SHP77 treated with DMSO at 0.1 percent for 48 hours (cell line): ENCODE measurements at regions not wholly inside any gene's neighbourhood (a gene's known extent, or its start where the extent isn't known, plus 50 kb on each side); places are given as distances from the start of the nearest gene placed in this dataset.
"Not testable (repeated sequence)": the region's sequence is repeated elsewhere in the genome, so short reads cannot be mapped to it uniquely, and the experiment has no call there.

ENCODE experiments used
- DNase-seq: peaks from one replicate; lab custom pipeline; 2025; lab: John Stamatoyannopoulos, UW

DNA sequence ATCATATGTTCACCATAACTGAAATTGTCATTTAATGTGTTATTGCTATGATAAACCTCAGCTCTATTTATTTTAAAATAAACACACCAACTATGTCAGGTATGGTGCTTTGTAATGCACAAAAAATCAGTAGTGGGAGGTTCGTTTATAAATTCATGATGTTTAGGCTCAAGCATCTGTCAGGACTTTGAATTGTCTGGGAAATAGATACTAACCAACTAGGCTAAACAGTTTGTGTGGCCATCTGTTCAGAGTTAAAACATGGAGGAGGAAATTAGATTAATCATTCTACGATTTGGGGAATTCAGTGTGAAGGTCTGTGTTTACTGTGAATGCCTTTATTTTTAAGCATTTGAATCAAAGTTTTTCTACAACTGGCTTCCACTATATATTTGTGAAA lies 212.6 kb upstream of the FZD8 start:
- no peak for DNase-seq

DNA sequence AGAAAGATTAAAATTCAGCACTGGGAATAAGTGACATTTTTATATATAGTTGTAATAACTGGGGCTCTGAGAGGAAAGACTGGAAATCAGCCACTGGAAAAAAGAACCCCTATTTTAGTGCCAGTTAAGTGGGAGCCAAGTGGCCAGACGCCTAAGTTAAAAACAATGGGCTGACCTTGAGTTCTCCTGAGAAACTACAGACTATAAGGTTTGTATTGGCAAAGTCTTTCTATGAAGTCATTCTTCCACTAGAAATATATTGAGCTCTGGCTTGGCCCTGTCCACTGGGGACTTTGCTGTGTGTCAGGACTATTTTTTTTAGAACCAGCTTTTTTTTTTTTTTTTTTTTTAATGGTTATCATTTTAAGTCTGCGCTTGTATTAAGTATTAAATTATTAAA lies 210.6 kb upstream of the FZD8 start:
- no peak for DNase-seq

DNA sequence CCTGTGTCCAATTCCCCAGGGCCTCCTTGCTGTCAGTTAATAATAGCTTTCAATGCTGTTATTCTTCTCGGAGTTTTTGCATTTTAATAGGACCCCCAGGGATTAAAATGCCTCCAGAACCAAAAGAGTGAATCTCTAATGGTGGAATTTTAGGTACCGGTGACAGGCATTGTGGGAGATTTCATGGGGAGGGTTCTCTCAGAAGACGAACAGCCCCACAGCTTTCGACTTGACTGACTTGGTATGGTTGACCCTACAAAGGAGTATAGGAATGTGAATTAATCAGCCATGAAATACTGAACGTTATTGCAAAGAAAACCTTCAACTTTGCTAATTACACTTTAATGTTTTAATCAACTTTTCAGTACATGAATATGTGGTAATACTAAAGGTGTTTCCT lies 206.3 kb upstream of the FZD8 start:
- DNase-seq: no peak

DNA sequence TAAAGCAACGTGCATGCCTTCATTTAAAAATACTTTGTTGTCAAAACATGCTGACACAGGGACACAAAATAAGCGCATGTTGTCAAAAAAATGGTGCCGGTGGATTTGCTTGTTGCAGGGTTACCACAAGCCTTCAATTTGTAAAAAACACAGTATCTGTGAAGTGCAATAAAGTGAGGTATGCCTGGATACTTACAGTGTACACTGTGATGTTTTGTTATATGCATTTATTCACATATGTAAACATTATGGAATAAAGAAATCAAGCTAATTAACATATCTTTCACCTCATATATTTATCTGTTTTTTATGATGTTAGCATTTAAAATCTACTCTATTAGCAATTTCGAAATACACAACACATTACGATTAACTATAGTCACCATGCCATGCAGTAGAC lies 202.6 kb upstream of the FZD8 start:
- no peak for DNase-seq

DNA sequence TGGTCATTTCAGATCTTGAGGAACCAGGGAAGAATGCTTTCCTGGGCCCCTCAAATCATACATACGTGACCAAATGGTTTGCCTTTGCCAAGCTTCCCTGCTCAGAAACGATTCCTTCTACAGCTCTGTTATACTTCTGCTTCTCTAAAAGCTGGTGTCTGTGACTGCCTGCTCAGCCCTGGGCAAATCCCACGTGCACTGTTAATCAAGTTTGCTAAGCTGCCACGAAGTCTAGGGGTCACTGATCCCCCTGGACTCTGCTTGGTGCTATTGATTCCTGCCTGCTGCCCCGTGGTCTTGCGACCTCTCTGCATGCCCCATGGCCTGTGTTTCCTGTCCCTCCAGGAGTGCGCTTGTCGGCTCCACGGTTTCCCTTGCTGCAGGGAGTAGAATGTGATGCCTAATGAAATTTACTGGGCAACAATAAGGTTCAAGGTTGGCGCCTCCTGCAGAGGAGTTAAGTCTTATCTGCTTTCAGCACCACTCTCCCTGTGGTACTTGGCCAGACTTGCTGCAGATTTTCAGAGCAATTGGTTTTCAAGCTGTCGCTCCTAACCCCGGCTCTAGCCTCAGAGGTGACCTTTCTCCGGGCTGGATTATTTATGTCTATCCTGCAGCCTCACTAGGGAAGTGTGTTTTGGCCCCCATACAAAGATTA lies 201.6 kb upstream of the FZD8 start:
- DNase-seq: no peak

DNA sequence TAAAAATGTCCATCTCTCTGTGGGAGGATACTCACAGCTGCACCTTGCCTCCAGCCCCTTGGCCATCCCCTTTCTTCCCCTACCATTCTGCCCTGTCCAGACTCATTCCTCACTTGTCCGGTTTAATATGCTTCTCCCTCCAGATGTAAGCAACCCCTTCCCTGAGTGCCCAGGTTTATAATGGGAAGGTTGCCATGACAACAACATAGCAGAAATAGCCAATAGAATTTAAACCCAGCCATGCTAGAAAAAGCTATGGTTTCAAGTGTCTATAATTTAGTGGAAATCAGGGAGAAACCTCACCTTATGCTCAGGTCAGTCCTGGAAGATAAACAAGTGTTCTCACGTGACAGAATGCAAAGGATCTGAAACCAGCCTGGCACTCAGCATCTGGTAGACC lies 196.0 kb upstream of the FZD8 start:
- DNase-seq: no peak

DNA sequence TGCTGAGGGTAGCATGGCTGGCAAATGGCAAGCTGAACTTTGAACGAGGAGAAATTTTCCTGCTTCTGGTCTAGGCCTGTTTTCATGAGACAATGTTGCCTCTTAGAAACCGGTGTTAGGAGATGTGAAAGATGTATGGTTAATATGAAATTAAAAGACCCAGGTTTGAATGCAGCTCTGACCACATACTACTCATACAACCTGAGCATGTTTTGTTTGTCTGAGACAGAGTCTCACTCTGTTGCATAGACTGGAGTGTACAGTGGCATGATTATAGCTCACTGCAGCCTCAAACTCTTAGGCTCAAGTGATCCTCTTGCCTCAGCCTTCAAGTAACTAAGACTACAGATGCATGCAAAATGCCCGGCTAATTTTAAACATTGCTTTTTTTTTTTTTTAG lies 193.4 kb upstream of the FZD8 start:
- no peak for DNase-seq

DNA sequence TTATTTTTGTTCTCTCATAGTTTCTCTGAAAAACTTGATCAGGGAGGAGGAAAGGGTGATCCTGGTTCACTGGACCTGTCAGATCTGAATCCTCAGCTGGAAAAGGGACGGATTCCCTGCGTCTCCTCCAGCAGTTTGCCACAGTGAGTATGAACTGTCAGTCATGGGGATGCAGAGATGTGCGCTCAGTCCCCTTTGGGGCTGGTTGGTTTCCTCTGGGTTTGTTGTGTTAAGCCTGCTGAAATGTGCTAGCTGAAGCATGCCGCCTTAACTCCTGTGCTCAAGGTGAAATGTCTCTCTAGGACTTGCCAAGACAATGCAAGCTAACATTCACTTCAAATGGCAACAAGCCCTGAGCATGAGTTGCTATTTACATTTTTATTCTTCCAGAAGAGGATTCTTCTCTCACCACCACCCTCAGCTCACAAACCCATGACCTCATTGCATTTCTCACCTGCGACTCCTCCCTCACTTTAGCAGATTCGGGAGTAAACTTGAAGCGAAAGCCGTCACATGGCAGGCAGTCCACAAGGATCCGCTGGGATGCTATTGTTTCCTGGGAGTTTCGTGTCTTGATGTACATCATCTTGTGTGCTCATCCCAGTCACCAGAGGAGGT lies 192.9 kb upstream of the FZD8 start:
- DNase-seq: no peak

DNA sequence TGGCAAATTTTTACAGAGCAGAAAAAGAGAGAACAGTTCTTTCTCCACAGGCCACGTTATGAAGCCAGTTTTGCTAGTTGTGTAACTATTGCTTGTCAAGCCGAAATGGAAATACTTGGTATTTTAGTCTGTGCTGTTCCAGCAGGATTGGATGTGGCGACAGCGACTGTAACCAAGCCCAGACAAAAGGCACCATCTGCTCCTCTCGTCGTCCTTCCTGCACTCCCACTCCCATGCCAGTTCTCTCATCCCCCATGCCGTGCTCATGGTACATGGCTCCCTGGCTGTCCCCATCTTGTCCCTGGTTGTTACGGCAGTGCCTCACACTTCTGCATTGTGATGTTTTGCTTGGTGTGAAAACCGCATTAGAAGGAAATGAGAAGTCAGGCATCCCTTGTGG lies 185.7 kb upstream of the FZD8 start:
- DNase-seq: no peak

DNA sequence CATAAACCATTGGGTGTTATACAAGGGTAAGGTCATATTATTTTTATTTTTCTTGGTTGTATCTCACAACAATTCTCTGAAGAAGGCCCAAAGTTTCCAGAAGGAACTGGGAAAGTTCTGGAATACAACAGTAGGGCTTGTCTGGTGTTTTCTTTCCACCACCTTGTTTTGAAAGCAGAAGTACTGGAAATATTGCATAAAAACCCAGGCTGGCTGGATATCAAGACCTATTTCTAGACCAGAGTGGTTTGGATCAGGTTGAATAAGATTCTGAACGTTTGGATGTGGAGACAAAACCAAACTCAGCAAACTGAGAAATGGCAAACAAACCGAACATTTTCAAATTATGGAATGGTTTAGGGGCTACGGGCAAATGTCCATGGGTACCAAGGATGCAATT lies 182.6 kb upstream of the FZD8 start:
- DNase-seq: no peak

DNA sequence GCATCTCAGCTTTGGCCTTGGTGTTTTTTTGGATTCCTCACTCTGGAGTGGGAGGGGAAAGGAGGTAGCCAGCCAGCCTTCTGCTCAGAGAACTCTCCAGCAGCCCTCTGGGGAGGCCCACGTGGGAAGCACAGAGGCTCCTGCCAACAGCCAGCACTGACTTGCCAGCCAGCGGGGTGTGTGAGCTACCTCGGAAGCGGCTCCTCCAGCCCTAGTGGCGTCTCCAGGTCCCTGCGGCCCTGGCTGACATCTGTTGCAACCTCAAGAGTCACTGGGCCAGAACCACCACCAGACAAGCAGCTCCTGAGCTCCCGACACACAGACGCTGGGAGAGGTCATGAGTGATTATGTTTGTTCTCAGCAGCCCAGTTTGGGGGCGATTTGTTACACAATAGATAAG lies 180.2 kb upstream of the FZD8 start:
- no peak for DNase-seq

DNA sequence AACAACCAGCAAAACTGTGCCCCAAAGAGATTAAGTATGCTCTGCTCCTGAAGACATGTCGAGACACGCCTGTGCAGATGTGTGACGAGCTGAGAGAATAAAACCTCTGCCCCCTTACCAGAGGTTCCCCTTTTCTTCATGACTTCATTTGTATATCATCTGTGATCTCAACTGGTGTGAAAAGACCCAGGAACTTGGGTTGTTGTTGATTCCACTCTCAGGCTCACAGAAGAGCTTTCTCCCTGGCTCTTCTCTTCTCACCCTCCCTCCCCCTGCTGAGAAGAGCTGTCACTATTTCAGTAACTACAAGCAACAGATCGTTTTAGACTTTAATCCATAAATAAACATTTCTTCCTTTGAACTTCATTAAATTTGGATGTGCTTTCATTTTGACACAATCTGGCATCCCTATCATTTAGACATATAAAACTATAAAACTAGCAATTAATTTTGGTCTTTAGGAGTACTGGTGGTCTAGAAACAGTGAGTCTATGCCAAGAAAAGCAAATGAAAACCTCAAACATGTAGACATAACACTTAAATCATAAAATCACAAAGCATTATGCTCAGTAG lies 179.3 kb upstream of the FZD8 start:
- DNase-seq: no peak

DNA sequence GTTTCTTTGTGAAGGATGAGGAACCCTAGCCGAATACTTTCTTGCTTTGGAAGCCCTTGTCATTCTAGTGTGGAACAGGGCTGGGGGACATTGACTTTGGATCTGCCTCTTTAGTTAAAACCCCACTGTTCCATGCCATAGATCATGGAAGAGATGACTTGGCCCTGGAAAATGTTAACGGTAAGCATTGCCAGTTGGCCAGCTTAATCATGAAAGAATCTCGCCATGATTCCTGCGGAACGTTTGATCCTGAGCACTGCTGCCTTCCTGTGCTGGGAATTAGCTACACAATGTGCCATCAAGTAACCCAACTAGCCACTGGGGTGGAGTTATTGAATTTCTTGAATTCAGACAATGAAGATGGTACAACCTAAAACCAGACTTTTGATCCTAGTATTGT lies 177.6 kb upstream of the FZD8 start:
- DNase-seq: no peak

DNA sequence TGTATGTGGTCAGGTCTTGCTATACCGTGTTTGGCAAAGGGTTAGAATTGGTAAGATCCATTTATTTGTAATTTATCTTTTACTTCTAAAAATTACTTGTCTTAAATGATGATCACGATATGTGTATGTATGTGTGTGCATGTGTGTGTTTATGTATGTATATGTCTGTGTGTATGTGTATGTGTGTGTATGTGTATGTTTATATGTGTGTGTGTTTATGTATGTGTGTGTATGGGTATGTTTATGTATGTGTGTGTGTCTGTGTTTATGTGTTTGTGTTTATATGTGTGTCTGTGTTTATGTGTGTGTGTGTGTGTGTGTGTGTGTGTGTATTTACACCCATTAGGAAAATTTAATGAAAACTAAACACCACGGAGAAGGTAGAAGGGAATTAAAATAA lies 176.9 kb upstream of the FZD8 start:
- DNase-seq: no peak

DNA sequence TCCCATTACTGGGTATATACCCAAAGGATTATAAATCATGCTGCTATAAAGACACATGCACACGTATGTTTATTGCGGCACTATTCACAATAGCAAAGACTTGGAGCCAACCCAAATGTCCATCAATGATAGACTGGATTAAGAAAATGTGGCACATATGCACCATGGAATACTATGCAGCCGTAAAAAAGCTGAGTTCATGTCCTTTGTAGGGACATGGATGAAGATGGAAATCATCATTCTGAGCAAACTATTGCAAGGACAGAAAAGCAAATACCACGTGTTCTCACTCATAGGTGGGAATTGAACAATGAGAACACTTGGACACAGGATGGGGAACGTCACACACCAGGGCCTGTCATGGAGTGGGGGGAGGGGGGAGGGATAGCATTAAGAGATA lies 175.0 kb upstream of the FZD8 start:
- DNase-seq: not testable (repeated sequence)

DNA sequence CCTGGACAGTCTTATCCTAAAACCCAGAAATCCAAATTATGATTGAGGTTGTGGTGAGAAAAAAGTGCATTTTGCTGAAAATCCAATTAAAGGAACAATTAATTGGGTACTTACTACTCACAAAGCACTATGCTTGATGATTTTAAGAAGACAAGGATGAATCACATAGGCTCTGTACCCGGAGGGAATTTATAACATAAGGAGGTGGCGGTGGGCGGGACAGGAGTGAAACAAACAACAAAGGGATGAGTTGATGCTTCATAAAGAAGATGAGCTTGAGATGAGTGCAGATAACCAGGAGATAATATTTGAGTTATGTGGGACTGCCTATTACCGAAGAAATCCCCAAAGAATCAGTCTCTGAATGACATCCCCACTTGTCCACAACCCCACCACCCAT lies 171.1 kb upstream of the FZD8 start:
- DNase-seq: no peak

DNA sequence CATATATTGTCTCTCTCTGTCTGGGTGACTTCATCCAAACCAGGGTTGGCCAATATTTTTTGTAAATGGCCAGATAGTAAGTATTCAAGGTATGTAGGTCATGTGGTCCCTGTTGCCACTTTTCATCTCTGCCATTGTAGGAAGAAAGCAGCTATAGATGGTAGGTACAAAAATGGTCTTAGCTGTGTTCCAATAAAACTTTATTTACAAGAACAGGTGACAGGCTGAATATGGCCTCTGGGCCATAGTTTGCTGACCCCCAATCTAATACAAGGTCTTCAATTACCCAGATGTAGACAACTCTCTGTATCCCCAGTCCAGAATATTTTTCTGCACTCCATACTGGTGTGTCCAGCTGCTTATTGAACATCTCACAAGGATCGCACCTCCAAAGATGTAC lies 166.2 kb upstream of the FZD8 start:
- no peak for DNase-seq

DNA sequence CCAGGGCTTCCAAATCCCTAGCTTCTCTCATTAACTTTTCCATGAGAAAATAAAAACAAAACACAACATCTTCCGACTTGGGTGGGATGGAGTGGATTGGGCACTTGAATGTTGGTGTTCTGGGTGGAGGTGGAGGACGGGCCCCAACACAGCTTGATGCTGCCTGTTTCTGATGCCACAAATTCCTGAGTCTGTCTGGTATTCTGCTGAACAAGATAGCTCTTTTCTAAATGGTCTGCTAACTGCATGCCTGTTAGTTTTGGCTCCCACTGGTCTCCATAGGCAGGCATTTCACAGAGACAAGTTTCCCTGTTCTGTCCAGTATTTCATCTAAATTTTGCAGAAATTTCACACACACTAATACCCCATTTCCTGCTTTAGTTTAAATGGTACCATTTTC lies 160.9 kb upstream of the FZD8 start:
- no peak for DNase-seq

DNA sequence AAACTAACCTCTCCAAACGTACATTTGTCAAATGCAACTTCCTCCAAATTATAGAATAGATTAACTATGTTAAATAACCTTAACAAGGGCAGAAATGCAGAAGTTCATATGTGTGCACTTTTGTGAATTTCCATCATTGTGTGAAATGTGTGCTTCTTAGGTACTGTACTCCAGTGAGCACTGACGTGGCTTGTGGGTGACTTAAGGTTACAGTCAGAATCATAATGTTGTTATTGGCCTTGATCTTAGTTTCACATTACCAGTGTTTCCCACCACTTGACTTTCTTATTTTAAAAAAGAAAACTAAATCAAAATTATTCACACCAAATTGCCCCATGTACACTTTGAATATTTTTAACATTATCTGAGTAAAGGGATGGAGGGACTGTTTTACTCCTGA lies 155.1 kb upstream of the FZD8 start:
- no peak for DNase-seq

DNA sequence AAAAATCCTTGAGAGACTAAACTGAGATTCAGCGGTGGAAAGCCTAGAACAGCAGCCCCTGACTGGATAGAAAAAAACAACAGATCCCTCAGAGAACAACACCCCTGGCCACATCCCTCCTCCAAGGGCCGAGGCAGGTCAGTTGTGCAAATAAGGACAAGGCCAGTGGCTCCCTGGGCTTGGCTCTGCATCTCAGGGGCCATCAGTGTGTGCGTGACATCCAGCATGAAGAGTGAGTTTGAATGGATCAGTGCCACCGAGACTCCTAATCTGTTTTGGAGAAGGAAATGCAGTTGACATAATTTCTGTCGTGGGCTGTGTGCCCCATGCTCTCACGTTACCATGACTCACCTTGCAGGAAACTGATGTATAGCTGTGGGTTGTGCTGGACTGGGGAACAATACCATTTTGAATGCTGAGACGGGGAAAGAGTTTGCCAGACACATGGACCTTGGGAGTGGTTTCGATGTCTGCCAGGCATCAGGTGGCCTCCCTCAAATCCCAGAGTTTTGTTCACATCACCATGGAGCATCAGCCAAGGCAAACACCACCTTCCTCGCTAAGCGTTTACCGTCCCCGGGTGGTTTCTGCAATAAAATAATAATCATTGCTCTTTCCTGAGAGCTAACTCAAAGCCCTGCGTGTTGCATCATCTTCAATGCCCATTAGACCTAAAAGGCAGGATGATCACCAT lies 153.2 kb upstream of the FZD8 start:
- no peak for DNase-seq

DNA sequence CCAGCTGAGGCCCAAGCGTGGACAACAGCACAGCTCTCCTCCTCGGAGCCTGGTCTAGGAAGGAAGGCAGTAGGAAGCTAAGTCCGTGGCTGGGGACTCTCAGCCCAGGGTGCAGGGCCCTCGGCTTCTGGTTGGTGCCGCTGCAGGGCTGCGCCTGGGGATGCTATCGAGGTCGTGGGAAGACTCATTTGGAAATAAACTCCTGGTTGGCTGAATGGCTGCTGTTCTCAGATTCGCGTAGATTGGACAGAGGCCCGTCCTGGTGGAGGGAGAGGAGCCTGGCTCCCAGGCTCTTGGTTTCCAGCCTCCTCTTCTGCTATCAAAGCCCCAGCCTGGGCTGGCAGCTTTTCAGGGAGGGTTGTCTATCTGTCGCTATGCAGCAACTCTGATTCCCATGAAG lies 152.6 kb upstream of the FZD8 start:
- no peak for DNase-seq

DNA sequence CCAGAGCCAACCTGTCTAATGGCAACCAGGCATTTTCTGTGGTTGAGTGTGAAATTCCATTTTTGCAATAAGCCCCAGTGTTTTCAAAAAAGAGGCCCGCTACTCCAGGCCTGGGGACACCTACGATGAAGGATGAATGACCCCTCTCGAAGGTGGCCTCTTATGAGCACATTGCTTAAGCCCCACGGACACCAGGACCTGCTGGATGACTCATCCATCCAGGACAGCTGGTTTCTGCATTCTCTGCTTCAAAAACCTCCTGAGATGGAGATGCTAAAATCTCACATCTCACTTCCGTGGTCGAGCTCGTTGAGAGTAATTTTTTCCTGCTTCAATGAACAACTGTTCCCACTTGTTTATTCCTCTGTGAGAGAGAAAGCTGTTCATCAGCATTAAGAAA lies 150.2 kb upstream of the FZD8 start:
- DNase-seq: no peak

DNA sequence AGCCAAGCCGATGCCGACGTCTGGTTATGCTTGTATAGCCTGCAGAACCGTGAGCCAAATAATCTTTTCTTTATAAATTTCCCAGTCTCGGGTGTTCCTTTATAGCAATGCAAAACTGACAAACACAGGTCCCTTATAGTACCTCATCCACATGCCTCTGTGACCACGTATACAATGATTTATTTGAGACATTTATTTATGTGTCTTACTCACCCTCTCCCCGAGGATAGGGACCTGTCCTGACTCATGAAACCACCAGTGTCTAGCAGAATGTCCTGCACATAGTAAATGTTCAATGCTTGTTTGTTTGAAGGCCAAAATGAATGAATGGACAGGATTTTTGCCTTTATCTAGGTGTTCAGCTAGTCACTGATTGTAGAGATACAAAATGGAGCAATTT lies 147.9 kb upstream of the FZD8 start:
- DNase-seq: no peak

DNA sequence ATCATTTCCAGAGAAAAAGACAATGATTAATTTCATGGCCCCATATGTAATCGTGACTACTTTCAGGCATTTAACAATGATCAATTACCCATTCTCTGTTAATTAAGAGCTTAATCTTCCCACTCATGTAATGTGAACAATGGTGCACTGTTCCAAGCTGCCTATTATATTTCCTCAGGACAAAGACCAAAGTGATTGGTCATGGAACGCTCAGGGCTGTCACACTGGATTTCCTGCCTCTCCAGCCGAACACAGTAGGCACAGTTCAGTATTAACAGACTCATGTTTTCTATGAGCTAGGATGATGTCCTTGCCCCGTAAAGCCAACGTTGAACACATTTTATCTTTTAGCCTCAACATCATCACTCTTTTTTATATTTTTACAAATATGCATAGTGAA lies 142.7 kb upstream of the FZD8 start:
- DNase-seq: no peak
